Astrocyte (in vitro differentiated cells and primary cell): ENCODE measurements at regions not wholly inside any gene's neighbourhood (a gene's known extent, or its start where the extent isn't known, plus 50 kb on each side); places are given as distances from the start of the nearest gene placed in this dataset.

Experiments
- DNase-seq: peaks from one replicate; pipeline ENCODE4 v3.0.0-alpha.2; 2010; ENCODE audit warnings: low read depth
- FAIRE-seq: peaks from 2 replicates; lab custom pipeline; 2011; peaks lifted over from hg19 to GRCh38; lab: Jason Lieb, UNC
- H2AFZ ChIP-seq: 2 replicates; pipeline ENCODE4 v1.6.0; 2012; ENCODE audit warnings: low read depth, low read length, inconsistent platforms
- H3K27ac ChIP-seq: 2 replicates; pipeline ENCODE4 v1.5.1; 2011; ENCODE audit warnings: low read depth, low read length, inconsistent platforms
- H3K27me3 ChIP-seq: 2 replicates; pipeline ENCODE4 v1.6.0; 2011; ENCODE audit warnings: low read length, inconsistent platforms; ENCODE audit not compliant: insufficient read depth
- H3K36me3 ChIP-seq: 2 replicates; pipeline ENCODE4 v1.5.1; 2011; ENCODE audit warnings: low read length, inconsistent platforms; ENCODE audit not compliant: insufficient read depth
- H3K4me1 ChIP-seq: 2 replicates; pipeline ENCODE4 v1.5.1; 2011; ENCODE audit warnings: low read length, inconsistent platforms; ENCODE audit not compliant: insufficient read depth
- H3K4me2 ChIP-seq: 2 replicates; pipeline ENCODE4 v1.6.0; 2012; ENCODE audit warnings: low read length, inconsistent platforms
- H3K4me3 ChIP-seq: 2 replicates; pipeline ENCODE4 v1.5.1; 2011; ENCODE audit warnings: low read depth, mild to moderate bottlenecking, low read length, inconsistent platforms; ENCODE audit not compliant: insufficient read depth
- H3K79me2 ChIP-seq: 2 replicates; pipeline ENCODE4 v1.6.0; 2012; ENCODE audit warnings: mild to moderate bottlenecking, low read length, inconsistent platforms; ENCODE audit not compliant: insufficient read depth
- H3K9ac ChIP-seq: 2 replicates; pipeline ENCODE4 v1.6.0; 2012; ENCODE audit warnings: mild to moderate bottlenecking, low read length, inconsistent platforms
- H3K9me3 ChIP-seq: 2 replicates; pipeline ENCODE4 v1.5.1; 2012; ENCODE audit warnings: low read depth, mild to moderate bottlenecking, low read length, inconsistent platforms; ENCODE audit not compliant: insufficient read depth
- H4K20me1 ChIP-seq: 2 replicates; pipeline ENCODE4 v1.6.0; 2012; ENCODE audit warnings: low read length, inconsistent platforms; ENCODE audit not compliant: insufficient read depth
- H3K27ac Mint-ChIP-seq: one replicate; pipeline ENCODE4 v1.8.0; 2021; ENCODE audit warnings: mild to moderate bottlenecking, mixed read lengths; ENCODE audit not compliant: unreplicated experiment
- H3K27me3 Mint-ChIP-seq: one replicate; pipeline ENCODE4 v1.8.0; 2021; ENCODE audit warnings: low read depth, mixed read lengths; ENCODE audit not compliant: unreplicated experiment
- H3K36me3 Mint-ChIP-seq: one replicate; pipeline ENCODE4 v1.8.0; 2021; ENCODE audit warnings: low read depth, mixed read lengths; ENCODE audit not compliant: unreplicated experiment
- H3K4me1 Mint-ChIP-seq: one replicate; pipeline ENCODE4 v1.8.0; 2021; ENCODE audit warnings: low read depth, mixed read lengths; ENCODE audit not compliant: unreplicated experiment
- H3K4me3 Mint-ChIP-seq: one replicate; pipeline ENCODE4 v1.8.0; 2021; ENCODE audit warnings: mild to moderate bottlenecking, moderate library complexity, mixed read lengths; ENCODE audit not compliant: unreplicated experiment
- H3K9me3 Mint-ChIP-seq: one replicate; pipeline ENCODE4 v1.8.0; 2021; ENCODE audit warnings: mild to moderate bottlenecking, mixed read lengths; ENCODE audit not compliant: unreplicated experiment
- CTCF ChIP-seq: IDR thresholded peaks from 2 replicates; pipeline ENCODE4 v1.5.1; 2011; ENCODE audit warnings: low read depth, mild to moderate bottlenecking, inconsistent platforms, low read length, moderate library complexity; ENCODE audit not compliant: insufficient read depth
- EZH2 ChIP-seq: IDR thresholded peaks from 2 replicates; pipeline ENCODE4 v1.6.1; 2012; ENCODE audit warnings: mild to moderate bottlenecking, low read length, inconsistent platforms; ENCODE audit not compliant: insufficient read depth

GRCh38 chr9:129289131-129289731 is 111.2 kb upstream of the IER5L start:
- DNase-seq (no peak), FAIRE-seq (no peak)
- H2AFZ ChIP-seq: no peak overlapping the region
- no peaks in the 10 kb centered on the region for H3K9me3 ChIP-seq
- TF ChIP-seq CTCF (no peak), EZH2 (no peak)
- Mint-ChIP-seq H3K4me1 (no peaks in the 10 kb centered on the region), H3K9me3 (peaks cover 2% of the 10 kb centered on the region), H3K27me3 (peaks cover 21% of the 10 kb centered on the region), H3K36me3 (peaks cover 3% of the 10 kb centered on the region), H3K4me3 (peak overlapping the region; percentile 27), H3K27ac (no peak overlapping the region)
- no peaks in the 10 kb centered on the region for H3K36me3 ChIP-seq
- no peaks in the 10 kb centered on the region for H3K79me2 ChIP-seq
- H3K4me1 ChIP-seq: no peaks in the 10 kb centered on the region
- H4K20me1 ChIP-seq: no peaks in the 10 kb centered on the region
- no peak overlapping the region for H3K9ac ChIP-seq
- H3K4me3 ChIP-seq: no peak overlapping the region
- no peak overlapping the region for H3K4me2 ChIP-seq
- no peak overlapping the region for H3K27ac ChIP-seq
- H3K27me3 ChIP-seq: no peaks in the 10 kb centered on the region

- Mint-ChIP-seq H3K4me3 (no peak overlapping the region), H3K27ac (no peak overlapping the region), H3K27me3 (peaks cover 26% of the 10 kb centered on the region), H3K9me3 (no peaks in the 10 kb centered on the region), H3K4me1 (no peaks in the 10 kb centered on the region), H3K36me3 (peaks cover 3% of the 10 kb centered on the region)
- H3K79me2 ChIP-seq: no peaks in the 10 kb centered on the region
- TF ChIP-seq CTCF (no peak), EZH2 (no peak)
- no peaks in the 10 kb centered on the region for H3K9me3 ChIP-seq
- H3K4me2 ChIP-seq: no peak overlapping the region
- H3K4me3 ChIP-seq: no peak overlapping the region
- H3K27ac ChIP-seq: no peak overlapping the region
- no peaks in the 10 kb centered on the region for H4K20me1 ChIP-seq
- no peaks in the 10 kb centered on the region for H3K27me3 ChIP-seq
- H2AFZ ChIP-seq: no peak overlapping the region
- H3K36me3 ChIP-seq: no peaks in the 10 kb centered on the region
- no peak for FAIRE-seq
- no peak overlapping the region for H3K9ac ChIP-seq
- no peak for DNase-seq
- no peaks in the 10 kb centered on the region for H3K4me1 ChIP-seq
These were observed 109.7 kb upstream of the IER5L start for GRCh38 chr9:129287619-129288305.
